H9 (cell line): ENCODE measurements at regions not wholly inside any gene's neighbourhood (a gene's known extent, or its start where the extent isn't known, plus 50 kb on each side); places are given as distances from the start of the nearest gene placed in this dataset.

Experiments used
- DNase-seq: peaks from one replicate; pipeline ENCODE4 v3.0.0-alpha.2; 2017
- H2AFZ ChIP-seq: one replicate; pipeline ENCODE4 v1.6.1; 2013; ENCODE audit warnings: mild to moderate bottlenecking, low read length, control low read depth, moderate library complexity
- H2AK5ac ChIP-seq: 2 replicates; pipeline ENCODE4 v1.6.1; 2013; ENCODE audit warnings: low read length, control low read depth, mixed read lengths; ENCODE audit not compliant: insufficient read length
- H2BK120ac ChIP-seq: one replicate; pipeline ENCODE4 v1.6.1; 2013; ENCODE audit warnings: low read depth, mild to moderate bottlenecking, low read length, control low read depth, inconsistent platforms; ENCODE audit not compliant: poor library complexity, severe bottlenecking
- H2BK12ac ChIP-seq: 2 replicates; pipeline ENCODE4 v1.6.1; 2013; ENCODE audit warnings: low read length, control low read depth, mixed read lengths, low read depth; ENCODE audit not compliant: insufficient read length
- H2BK15ac ChIP-seq: 2 replicates; pipeline ENCODE4 v1.6.1; 2013; ENCODE audit warnings: low read depth, low read length, control low read depth
- H2BK20ac ChIP-seq: one replicate; pipeline ENCODE4 v1.6.1; 2013; ENCODE audit warnings: low read depth, mild to moderate bottlenecking, low read length, control low read depth, inconsistent platforms; ENCODE audit not compliant: poor library complexity, severe bottlenecking
- H2BK5ac ChIP-seq: 2 replicates; pipeline ENCODE4 v1.6.1; 2013; ENCODE audit warnings: low read length, control low read depth, mixed read lengths; ENCODE audit not compliant: insufficient read length
- H3K14ac ChIP-seq: 2 replicates; pipeline ENCODE4 v1.6.1; 2013; ENCODE audit warnings: low read length, control low read depth; ENCODE audit not compliant: insufficient read depth
- H3K18ac ChIP-seq: 2 replicates; pipeline ENCODE4 v1.6.1; 2013; ENCODE audit warnings: low read depth, mild to moderate bottlenecking, mixed read lengths, low read length, control low read depth; ENCODE audit not compliant: insufficient read length
- H3K23ac ChIP-seq: 2 replicates; pipeline ENCODE4 v1.6.1; 2013; ENCODE audit warnings: low read length, control low read depth, mixed read lengths, low read depth; ENCODE audit not compliant: insufficient read length
- H3K23me2 ChIP-seq: 2 replicates; pipeline ENCODE4 v1.6.1; 2013; ENCODE audit warnings: low read depth, mild to moderate bottlenecking, mixed read lengths, low read length, control low read depth; ENCODE audit not compliant: insufficient read length, poor library complexity, severe bottlenecking
- H3K27ac ChIP-seq: 2 replicates; pipeline ENCODE4 v1.5.1; 2013; ENCODE audit warnings: low read length, control low read depth, mixed read lengths, low read depth; ENCODE audit not compliant: insufficient read length
- H3K27me3 ChIP-seq: 2 replicates; pipeline ENCODE4 v1.6.1; 2013; ENCODE audit warnings: low read length, control low read depth, inconsistent platforms; ENCODE audit not compliant: insufficient read depth
- H3K4ac ChIP-seq: 2 replicates; pipeline ENCODE4 v1.6.1; 2013; ENCODE audit warnings: low read depth, mild to moderate bottlenecking, control low read depth, inconsistent platforms, low read length, moderate library complexity
- H3K4me1 ChIP-seq: 2 replicates; pipeline ENCODE4 v1.6.1; 2013; ENCODE audit warnings: low read length, control low read depth, inconsistent platforms; ENCODE audit not compliant: insufficient read depth
- H3K4me2 ChIP-seq: 2 replicates; pipeline ENCODE4 v1.6.1; 2013; ENCODE audit warnings: low read length, control low read depth, mixed read lengths; ENCODE audit not compliant: insufficient read length, insufficient read depth
- H3K56ac ChIP-seq: 2 replicates; pipeline ENCODE4 v1.6.1; 2013; ENCODE audit warnings: low read depth, mild to moderate bottlenecking, mixed read lengths, low read length, control low read depth; ENCODE audit not compliant: insufficient read length
- H3K79me1 ChIP-seq: 2 replicates; pipeline ENCODE4 v1.6.1; 2013; ENCODE audit warnings: low read depth, mild to moderate bottlenecking, moderate library complexity, low read length, control low read depth, inconsistent platforms; ENCODE audit not compliant: insufficient read depth, poor library complexity, severe bottlenecking
- H3K79me2 ChIP-seq: 2 replicates; pipeline ENCODE4 v1.6.1; 2013; ENCODE audit warnings: low read length, control low read depth, inconsistent platforms; ENCODE audit not compliant: insufficient read depth
- H3K9ac ChIP-seq: 2 replicates; pipeline ENCODE4 v1.6.1; 2013; ENCODE audit warnings: low read length, control low read depth, mixed read lengths; ENCODE audit not compliant: insufficient read length; ENCODE audit errors: extremely low read depth
- H3K9me3 ChIP-seq: one replicate; pipeline ENCODE4 v1.6.1; 2013; ENCODE audit warnings: low read depth, low read length, inconsistent platforms; ENCODE audit not compliant: control insufficient read depth
- H3T11ph ChIP-seq: one replicate; pipeline ENCODE4 v1.6.1; 2013; ENCODE audit warnings: mild to moderate bottlenecking, low read length, control low read depth, inconsistent platforms
- H4K20me1 ChIP-seq: one replicate; pipeline ENCODE4 v1.6.1; 2013; ENCODE audit not compliant: control insufficient read depth, insufficient read length, insufficient read depth
- H4K5ac ChIP-seq: 2 replicates; pipeline ENCODE4 v1.6.1; 2013; ENCODE audit warnings: low read depth, mild to moderate bottlenecking, mixed read lengths, low read length, control low read depth; ENCODE audit not compliant: insufficient read length
- H4K8ac ChIP-seq: replicated peaks from 2 replicates; pipeline ENCODE4 v1.6.1; 2013; ENCODE audit warnings: low read length, control low read depth, mixed read lengths, low read depth; ENCODE audit not compliant: insufficient read length
- H4K91ac ChIP-seq: 2 replicates; pipeline ENCODE4 v1.6.1; 2013; ENCODE audit warnings: low read depth, mild to moderate bottlenecking, moderate library complexity, mixed read lengths, low read length, control low read depth; ENCODE audit not compliant: insufficient read length
- H3K27ac Mint-ChIP-seq, 3 experiments: 2 replicates in 2 of 3; 3 replicates in 1 of 3; pipeline ENCODE4 v1.8.0; 2020 to 2021; ENCODE audit warnings: mixed read lengths in 3 of 3, mild to moderate bottlenecking in 1 of 3, moderate library complexity in 1 of 3
- H3K27me3 Mint-ChIP-seq: 2 replicates; pipeline ENCODE4 v1.8.0; 2021; ENCODE audit warnings: low read depth, mild to moderate bottlenecking, moderate library complexity, mixed read lengths
- H3K36me3 Mint-ChIP-seq, 3 experiments: 2 replicates in 2 of 3; 3 replicates in 1 of 3; pipeline ENCODE4 v1.8.0; 2020 to 2021; ENCODE audit warnings: low read depth in 3 of 3, mixed read lengths in 3 of 3; ENCODE audit not compliant: insufficient read depth in 1 of 3
- H3K4me1 Mint-ChIP-seq, 2 experiments: 2 replicates each; pipeline ENCODE4 v1.8.0; 2020; ENCODE audit warnings: mixed read lengths in 2 of 2
- H3K4me3 Mint-ChIP-seq, 2 experiments: 2 replicates in 1 of 2; 3 replicates in 1 of 2; pipeline ENCODE4 v1.8.0; 2020 to 2021; ENCODE audit warnings: mild to moderate bottlenecking in 2 of 2, mixed read lengths in 2 of 2, moderate library complexity in 1 of 2
- H3K9me3 Mint-ChIP-seq, 2 experiments: 2 replicates in 1 of 2; 3 replicates in 1 of 2; pipeline ENCODE4 v1.8.0; 2020; ENCODE audit warnings: mild to moderate bottlenecking in 2 of 2, mixed read lengths in 2 of 2, moderate library complexity in 1 of 2
- WGBS: extraction: QIAGEN DNeasy Blood & Tissue Kit; methylation state at CpG from one replicate; pipeline ENCODE4 v1.1.7; 2013; ENCODE audit warnings: missing lambda C conversion rate, low lambda C conversion rate, mixed read lengths; ENCODE audit not compliant: insufficient read length; ENCODE audit errors: extremely low coverage; 5-methylcytosine and 5-hydroxymethylcytosine counted together
- TF ChIP-seq, protein P1 (sequence below): fragments of 200-600 bp; sonication (generic); conservative IDR thresholded peaks from 3 replicates; pipeline ENCODE4 v1.8.0; 2021; ENCODE audit warnings: antibody characterized with exemption, mild to moderate bottlenecking

DNA sequence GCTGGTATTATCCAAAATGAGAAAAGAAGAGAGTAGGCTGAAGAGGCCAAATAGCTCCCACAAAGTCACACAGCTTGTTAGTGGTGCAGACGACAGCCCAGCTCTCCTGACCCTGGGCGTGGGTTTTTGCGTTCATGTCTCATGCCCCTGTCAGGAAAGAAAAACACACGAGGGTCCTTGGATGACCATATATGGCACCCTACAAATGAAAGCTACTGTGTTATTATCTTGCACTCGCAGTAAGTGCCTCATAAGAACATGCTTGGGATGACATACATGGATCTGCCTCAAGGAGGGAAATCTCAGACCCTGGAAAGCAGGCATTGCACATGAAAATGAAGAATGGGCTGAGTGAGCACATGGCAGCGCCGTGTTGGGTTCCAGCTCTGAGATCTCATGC is 89.7 kb downstream of the SEMA4F start:
- peaks cover 19 to 21% of the 10 kb centered on the region in 2 experiments for H3K4me1 Mint-ChIP-seq
- H2BK12ac ChIP-seq = no peak overlapping the region
- no CpG with 5 or more reads among the region's 7 CpGs for WGBS

More for the DNA sequence above, 89.7 kb downstream of the SEMA4F start:
- Mint-ChIP-seq H3K4me3 (no peak overlapping the region), H3K36me3 (no peaks in the 10 kb centered on the region; a peak in 1 of 7 replicates), H3K27me3 (peaks cover 2% of the 10 kb centered on the region; the same call in 1 of the 2 replicates), H3K9me3 (no peaks in the 10 kb centered on the region), H3K27ac (no peak overlapping the region)
- Histone ChIP-seq H3K23ac (no peak overlapping the region), H4K5ac (no peak overlapping the region), H2AFZ (no peak overlapping the region), H3K9ac (no peak overlapping the region), H3K4me2 (no peak overlapping the region), H2BK120ac (no peak overlapping the region), H4K20me1 (no peaks in the 10 kb centered on the region), H3K18ac (no peak overlapping the region), H2AK5ac (no peak overlapping the region), H3K79me2 (no peaks in the 10 kb centered on the region), H3T11ph (no peak overlapping the region), H3K56ac (no peak overlapping the region), H3K23me2 (no peaks in the 10 kb centered on the region), H4K91ac (no peak overlapping the region), H3K27ac (no peak overlapping the region), H3K9me3 (no peaks in the 10 kb centered on the region), H2BK15ac (no peak overlapping the region), H3K27me3 (no peaks in the 10 kb centered on the region), H3K79me1 (no peaks in the 10 kb centered on the region), H4K8ac (no peak overlapping the region), H3K4ac (no peak overlapping the region), H2BK20ac (no peak overlapping the region), H3K4me1 (peaks cover 10% of the 10 kb centered on the region; the same call in 1 of the 2 replicates), H3K14ac (no peak overlapping the region), H2BK5ac (no peak overlapping the region)
- TF ChIP-seq, protein P1, sequence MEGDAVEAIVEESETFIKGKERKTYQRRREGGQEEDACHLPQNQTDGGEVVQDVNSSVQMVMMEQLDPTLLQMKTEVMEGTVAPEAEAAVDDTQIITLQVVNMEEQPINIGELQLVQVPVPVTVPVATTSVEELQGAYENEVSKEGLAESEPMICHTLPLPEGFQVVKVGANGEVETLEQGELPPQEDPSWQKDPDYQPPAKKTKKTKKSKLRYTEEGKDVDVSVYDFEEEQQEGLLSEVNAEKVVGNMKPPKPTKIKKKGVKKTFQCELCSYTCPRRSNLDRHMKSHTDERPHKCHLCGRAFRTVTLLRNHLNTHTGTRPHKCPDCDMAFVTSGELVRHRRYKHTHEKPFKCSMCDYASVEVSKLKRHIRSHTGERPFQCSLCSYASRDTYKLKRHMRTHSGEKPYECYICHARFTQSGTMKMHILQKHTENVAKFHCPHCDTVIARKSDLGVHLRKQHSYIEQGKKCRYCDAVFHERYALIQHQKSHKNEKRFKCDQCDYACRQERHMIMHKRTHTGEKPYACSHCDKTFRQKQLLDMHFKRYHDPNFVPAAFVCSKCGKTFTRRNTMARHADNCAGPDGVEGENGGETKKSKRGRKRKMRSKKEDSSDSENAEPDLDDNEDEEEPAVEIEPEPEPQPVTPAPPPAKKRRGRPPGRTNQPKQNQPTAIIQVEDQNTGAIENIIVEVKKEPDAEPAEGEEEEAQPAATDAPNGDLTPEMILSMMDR = no peak
- no peak for DNase-seq
